Hepatocyte (in vitro differentiated cells): ENCODE measurements at regions not wholly inside any gene's neighbourhood (a gene's known extent, or its start where the extent isn't known, plus 50 kb on each side); places are given as distances from the start of the nearest gene placed in this dataset.

Experiments
- DNase-seq: peaks from one replicate; pipeline ENCODE4 v3.0.0-alpha.2; 2016; ENCODE audit warnings: low spot score
- H2AFZ ChIP-seq: fragments of 200-600 bp; sonication (generic); 2 replicates; pipeline ENCODE4 v1.6.0; 2016; ENCODE audit warnings: antibody characterized with exemption, mild to moderate bottlenecking
- H3K27ac ChIP-seq: fragments of 200-600 bp; sonication (generic); 2 replicates; pipeline ENCODE4 v1.5.1; 2016; ENCODE audit warnings: mild to moderate bottlenecking
- H3K27me3 ChIP-seq: fragments of 200-600 bp; sonication (generic); 2 replicates; pipeline ENCODE4 v1.6.1; 2016
- H3K36me3 ChIP-seq: fragments of 200-600 bp; sonication (generic); replicated peaks from 2 replicates; pipeline ENCODE4 v1.5.1; 2016; ENCODE audit warnings: low read depth; ENCODE audit not compliant: insufficient read depth
- H3K4me1 ChIP-seq: fragments of 200-600 bp; sonication (generic); 2 replicates; pipeline ENCODE4 v1.5.1; 2016; ENCODE audit warnings: mild to moderate bottlenecking, moderate library complexity; ENCODE audit not compliant: insufficient read depth
- H3K4me2 ChIP-seq: fragments of 200-600 bp; sonication (generic); 2 replicates; pipeline ENCODE4 v1.6.0; 2016
- H3K4me3 ChIP-seq: fragments of 200-600 bp; sonication (generic); 2 replicates; pipeline ENCODE4 v1.5.1; 2016; ENCODE audit warnings: mild to moderate bottlenecking
- H3K79me2 ChIP-seq: fragments of 200-600 bp; sonication (generic); 2 replicates; pipeline ENCODE4 v1.6.0; 2017; ENCODE audit warnings: mild to moderate bottlenecking
- H3K9me2 ChIP-seq: fragments of 200-600 bp; sonication (generic); replicated peaks from 2 replicates; pipeline ENCODE4 v1.6.0; 2017; ENCODE audit warnings: mild to moderate bottlenecking; ENCODE audit not compliant: insufficient read depth
- H3K9me3 ChIP-seq: fragments of 200-600 bp; sonication (generic); 2 replicates; pipeline ENCODE4 v1.5.1; 2016; ENCODE audit warnings: low read depth, mild to moderate bottlenecking
- H4K20me1 ChIP-seq: fragments of 200-600 bp; sonication (generic); 2 replicates; pipeline ENCODE4 v1.6.0; 2016; ENCODE audit warnings: mild to moderate bottlenecking; ENCODE audit not compliant: insufficient read depth, poor library complexity, severe bottlenecking
- CTCF ChIP-seq: fragments of 200-600 bp; sonication (generic); IDR thresholded peaks from 2 replicates; pipeline ENCODE4 v1.5.1; 2016; ENCODE audit warnings: antibody characterized with exemption, mild to moderate bottlenecking; ENCODE audit not compliant: poor library complexity
- EZH2 ChIP-seq: fragments of 200-600 bp; sonication (generic); IDR thresholded peaks from 2 replicates; pipeline ENCODE4 v1.6.1; 2016; ENCODE audit warnings: antibody characterized with exemption, mild to moderate bottlenecking, borderline replicate concordance
- EZH2phosphoT487 ChIP-seq: fragments of 200-600 bp; sonication (generic); IDR thresholded peaks from one replicate; pipeline ENCODE4 v1.6.1; 2018; ENCODE audit warnings: antibody characterized with exemption, mild to moderate bottlenecking, low read depth, moderate library complexity; ENCODE audit not compliant: unreplicated experiment, severe bottlenecking
- WGBS: methylation state at CpG from one replicate; pipeline ENCODE4 v1.1.6; 2016; ENCODE audit warnings: low lambda C conversion rate; ENCODE audit errors: missing lambda C conversion rate; 5-methylcytosine and 5-hydroxymethylcytosine counted together

- no peak overlapping the region for H3K4me3 ChIP-seq
- no peaks in the 10 kb centered on the region for H3K27me3 ChIP-seq
- no peaks in the 10 kb centered on the region for H4K20me1 ChIP-seq
- H3K79me2 ChIP-seq, result no peaks in the 10 kb centered on the region
- TF ChIP-seq CTCF, result no peak
- no peak for TF ChIP-seq EZH2phosphoT487
- no peak for TF ChIP-seq EZH2
- 85% methylated on average over 3 of the region's 3 CpGs for WGBS
- H3K4me1 ChIP-seq, result no peaks in the 10 kb centered on the region
- no peaks in the 10 kb centered on the region for H3K9me2 ChIP-seq
- H3K9me3 ChIP-seq, result no peaks in the 10 kb centered on the region
- no peaks in the 10 kb centered on the region for H3K36me3 ChIP-seq
- H3K4me2 ChIP-seq, result no peak overlapping the region
- DNase-seq, result no peak
- no peak overlapping the region for H2AFZ ChIP-seq
- no peak overlapping the region for H3K27ac ChIP-seq
These were observed 147.8 kb upstream of the EEPD1 start for GRCh38 chr7:36005293-36005692.

- Histone ChIP-seq H3K27me3 (no peaks in the 10 kb centered on the region), H4K20me1 (no peaks in the 10 kb centered on the region), H3K27ac (no peak overlapping the region), H2AFZ (no peak overlapping the region), H3K79me2 (no peaks in the 10 kb centered on the region), H3K9me3 (no peaks in the 10 kb centered on the region), H3K4me1 (no peaks in the 10 kb centered on the region), H3K4me2 (no peak overlapping the region), H3K9me2 (no peaks in the 10 kb centered on the region), H3K4me3 (no peak overlapping the region), H3K36me3 (no peaks in the 10 kb centered on the region)
- TF ChIP-seq EZH2, result no peak
- no peak for TF ChIP-seq EZH2phosphoT487
- TF ChIP-seq CTCF, result no peak
- no peak for DNase-seq
These were observed 147.2 kb upstream of the EEPD1 start for GRCh38 chr7:36005876-36006275.

- no peak overlapping the region for H3K27ac ChIP-seq
- H3K27me3 ChIP-seq, result no peaks in the 10 kb centered on the region
- no peak overlapping the region for H3K4me2 ChIP-seq
- H3K9me2 ChIP-seq, result no peaks in the 10 kb centered on the region
- WGBS, result 78% methylated on average over 5 of the region's 5 CpGs
- no peaks in the 10 kb centered on the region for H3K36me3 ChIP-seq
- no peaks in the 10 kb centered on the region for H3K79me2 ChIP-seq
- H2AFZ ChIP-seq, result no peak overlapping the region
- H3K9me3 ChIP-seq, result no peaks in the 10 kb centered on the region
- H3K4me1 ChIP-seq, result no peaks in the 10 kb centered on the region
- DNase-seq, result no peak
- H3K4me3 ChIP-seq, result no peak overlapping the region
- TF ChIP-seq EZH2phosphoT487 (no peak), EZH2 (no peak), CTCF (no peak)
- no peaks in the 10 kb centered on the region for H4K20me1 ChIP-seq
These were observed 146.3 kb upstream of the EEPD1 start for GRCh38 chr7:36006636-36007229.
